Cardiac muscle cell (in vitro differentiated cells and primary cell): ENCODE measurements at regions not wholly inside any gene's neighbourhood (a gene's known extent, or its start where the extent isn't known, plus 50 kb on each side); places are given as distances from the start of the nearest gene placed in this dataset.

Experiments used
- DNase-seq, 2 donors: peaks; one replicate each; pipeline versions ENCODE4 v3.0.0 to v3.0.0-alpha.2; 2010 to 2017; ENCODE audit warnings: low read depth in 1 of 2, low spot score in 1 of 2
- H3K27ac ChIP-seq: fragments of 200-600 bp; sonication (generic); 2 replicates; pipeline ENCODE4 v1.5.1; 2016
- H3K27me3 ChIP-seq: fragments of 200-600 bp; sonication (generic); 2 replicates; pipeline ENCODE4 v1.6.0; 2016; ENCODE audit warnings: control low read depth
- H3K36me3 ChIP-seq: fragments of 200-600 bp; sonication (generic); 2 replicates; pipeline ENCODE4 v1.5.1; 2016; ENCODE audit warnings: control low read depth
- H3K4me1 ChIP-seq: fragments of 200-600 bp; sonication (generic); 2 replicates; pipeline ENCODE4 v1.8.1; 2017; ENCODE audit warnings: low read depth, mild to moderate bottlenecking, mixed run types
- H3K4me3 ChIP-seq: fragments of 200-600 bp; sonication (generic); 2 replicates; pipeline ENCODE4 v1.5.1; 2016; ENCODE audit warnings: mild to moderate bottlenecking
- H3K9me3 ChIP-seq: fragments of 200-600 bp; sonication (generic); 2 replicates; pipeline ENCODE4 v1.5.1; 2017; ENCODE audit warnings: low read depth, mild to moderate bottlenecking, control low read depth
- TF ChIP-seq, protein P1 (sequence below): IDR thresholded peaks from 2 replicates; pipeline ENCODE4 v1.5.1; 2012; ENCODE audit warnings: low read depth, mild to moderate bottlenecking, low read length

DNA sequence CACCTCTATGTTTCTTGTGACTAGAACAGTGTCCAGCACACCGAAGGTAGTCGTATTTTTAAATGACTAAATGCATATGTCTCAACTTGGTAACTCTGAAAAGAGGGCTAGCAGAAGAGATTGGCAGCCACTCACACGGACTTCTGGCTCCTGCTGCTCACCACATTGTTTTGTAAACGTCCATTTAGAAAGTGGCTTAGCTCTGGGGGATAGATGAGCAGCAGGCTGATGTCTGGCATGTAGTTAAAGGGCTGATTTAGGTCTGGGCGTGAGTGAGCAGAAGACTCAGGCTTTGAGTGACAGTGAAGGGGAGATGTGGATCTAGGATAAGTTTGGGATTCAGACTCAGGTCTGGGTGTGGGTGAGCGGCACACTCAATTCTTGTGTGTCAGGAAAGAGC, 372.9 kb upstream of the HS6ST1 start:
- no peaks in the 10 kb centered on the region for H3K4me1 ChIP-seq
- no peaks in the 10 kb centered on the region for H3K27me3 ChIP-seq
- TF ChIP-seq, protein P1, sequence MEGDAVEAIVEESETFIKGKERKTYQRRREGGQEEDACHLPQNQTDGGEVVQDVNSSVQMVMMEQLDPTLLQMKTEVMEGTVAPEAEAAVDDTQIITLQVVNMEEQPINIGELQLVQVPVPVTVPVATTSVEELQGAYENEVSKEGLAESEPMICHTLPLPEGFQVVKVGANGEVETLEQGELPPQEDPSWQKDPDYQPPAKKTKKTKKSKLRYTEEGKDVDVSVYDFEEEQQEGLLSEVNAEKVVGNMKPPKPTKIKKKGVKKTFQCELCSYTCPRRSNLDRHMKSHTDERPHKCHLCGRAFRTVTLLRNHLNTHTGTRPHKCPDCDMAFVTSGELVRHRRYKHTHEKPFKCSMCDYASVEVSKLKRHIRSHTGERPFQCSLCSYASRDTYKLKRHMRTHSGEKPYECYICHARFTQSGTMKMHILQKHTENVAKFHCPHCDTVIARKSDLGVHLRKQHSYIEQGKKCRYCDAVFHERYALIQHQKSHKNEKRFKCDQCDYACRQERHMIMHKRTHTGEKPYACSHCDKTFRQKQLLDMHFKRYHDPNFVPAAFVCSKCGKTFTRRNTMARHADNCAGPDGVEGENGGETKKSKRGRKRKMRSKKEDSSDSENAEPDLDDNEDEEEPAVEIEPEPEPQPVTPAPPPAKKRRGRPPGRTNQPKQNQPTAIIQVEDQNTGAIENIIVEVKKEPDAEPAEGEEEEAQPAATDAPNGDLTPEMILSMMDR = no peak
- no peaks in the 10 kb centered on the region for H3K9me3 ChIP-seq
- no peaks in the 10 kb centered on the region for H3K36me3 ChIP-seq
- H3K27ac ChIP-seq = no peak overlapping the region
- DNase-seq = no peak
- no peak overlapping the region for H3K4me3 ChIP-seq

- Histone ChIP-seq H3K36me3 (no peaks in the 10 kb centered on the region), H3K9me3 (no peaks in the 10 kb centered on the region), H3K27me3 (no peaks in the 10 kb centered on the region), H3K4me3 (no peak overlapping the region), H3K4me1 (no peaks in the 10 kb centered on the region), H3K27ac (no peak overlapping the region)
- TF ChIP-seq, protein P1 = no peak
- no peak for DNase-seq
Measured at GRCh38 chr2:128692895-128693742, 374.5 kb upstream of the HS6ST1 start.

GRCh38 chr2:128693743-128694029, 375.0 kb upstream of the HS6ST1 start:
- Histone ChIP-seq H3K4me3 (no peak overlapping the region), H3K27me3 (no peaks in the 10 kb centered on the region), H3K4me1 (no peaks in the 10 kb centered on the region), H3K9me3 (no peaks in the 10 kb centered on the region), H3K36me3 (no peaks in the 10 kb centered on the region), H3K27ac (no peak overlapping the region)
- DNase-seq = no peak
- TF ChIP-seq, protein P1 = no peak

- Histone ChIP-seq H3K36me3 (no peaks in the 10 kb centered on the region), H3K27me3 (no peaks in the 10 kb centered on the region), H3K4me1 (no peaks in the 10 kb centered on the region), H3K27ac (no peak overlapping the region), H3K9me3 (no peaks in the 10 kb centered on the region), H3K4me3 (no peak overlapping the region)
- no peak for DNase-seq
- TF ChIP-seq, protein P1 = no peak
Measured at GRCh38 chr2:128695646-128696220, 377.1 kb upstream of the HS6ST1 start.

- TF ChIP-seq, protein P1 = no peak
- H3K4me1 ChIP-seq = no peaks in the 10 kb centered on the region
Measured at GRCh38 chr2:128696421-128696820, 377.8 kb upstream of the HS6ST1 start.

More at GRCh38 chr2:128696421-128696820, 377.8 kb upstream of the HS6ST1 start:
- Histone ChIP-seq H3K9me3 (no peaks in the 10 kb centered on the region), H3K27ac (no peak overlapping the region), H3K27me3 (no peaks in the 10 kb centered on the region), H3K36me3 (no peaks in the 10 kb centered on the region), H3K4me3 (no peak overlapping the region)
- DNase-seq = no peak
